Activated CD8-positive, alpha-beta T cell treated with anti-CD3 and anti-CD28 coated beads for 36 hours (primary cell): ENCODE measurements at regions not wholly inside any gene's neighbourhood (a gene's known extent, or its start where the extent isn't known, plus 50 kb on each side); places are given as distances from the start of the nearest gene placed in this dataset.
"Not testable (repeated sequence)": the region's sequence is repeated elsewhere in the genome, so short reads cannot be mapped to it uniquely, and the experiment has no call there.

Experiments used
- ATAC-seq: fragments of 200-7000 bp; cut with Tn5 transposase; one replicate; pipeline ENCODE4 v1.10.0; 2021; ENCODE audit warnings: mild to moderate bottlenecking, moderate library complexity
- CTCF ChIA-PET: fragments of 350-600 bp; sonication (Branson Sonifier 250); formaldehyde crosslinking; loops from one replicate; lab custom pipeline; 2021; ENCODE audit warnings: antibody characterized with exemption; lab: Charles Lee
- POLR2A ChIA-PET: fragments of 350-600 bp; sonication (Branson Sonifier 250); formaldehyde crosslinking; loops from one replicate; lab custom pipeline; 2021; ENCODE audit warnings: antibody characterized with exemption; lab: Charles Lee
- DNase-seq: peaks from one replicate; pipeline ENCODE4 v3.0.0-alpha.2; 2020
- H3K27ac Mint-ChIP-seq: one replicate; pipeline ENCODE4 v1.8.0; 2021; ENCODE audit warnings: mild to moderate bottlenecking, mixed read lengths
- H3K27me3 Mint-ChIP-seq: one replicate; pipeline ENCODE4 v1.8.0; 2021; ENCODE audit warnings: mixed read lengths
- H3K36me3 Mint-ChIP-seq: one replicate; pipeline ENCODE4 v1.8.0; 2021; ENCODE audit warnings: low read depth, mixed read lengths
- H3K4me1 Mint-ChIP-seq: one replicate; pipeline ENCODE4 v1.8.0; 2021; ENCODE audit warnings: low read depth, mixed read lengths
- H3K4me3 Mint-ChIP-seq: one replicate; pipeline ENCODE4 v1.8.0; 2021; ENCODE audit warnings: mild to moderate bottlenecking, moderate library complexity, mixed read lengths
- H3K9me3 Mint-ChIP-seq: one replicate; pipeline ENCODE4 v1.8.0; 2021; ENCODE audit warnings: mixed read lengths
- intact Hi-C: fragments of 100-400 bp; cut with micrococcal nuclease; formaldehyde crosslinking; loops from one replicate; pipeline ENCODE4 v1.10.0; 2022
- TF ChIP-seq, protein P1 (sequence below): fragments of 200-600 bp; IDR thresholded peaks from one replicate; pipeline ENCODE4 v1.8.0; 2022; ENCODE audit warnings: antibody characterized with exemption, mild to moderate bottlenecking

GRCh38 chr4:107492566-107492965, 227.5 kb downstream of the PAPSS1 start:
- intact Hi-C loops, result no loop called here
- ChIA-PET POLR2A (no interaction called here), CTCF (no interaction called here)
- DNase-seq (no peak), ATAC-seq (no peak)
- Mint-ChIP-seq H3K9me3 (no peaks in the 10 kb centered on the region), H3K27me3 (no peaks in the 10 kb centered on the region), H3K36me3 (no peaks in the 10 kb centered on the region), H3K4me1 (no peaks in the 10 kb centered on the region), H3K27ac (no peak overlapping the region), H3K4me3 (no peak overlapping the region)
- TF ChIP-seq, protein P1, sequence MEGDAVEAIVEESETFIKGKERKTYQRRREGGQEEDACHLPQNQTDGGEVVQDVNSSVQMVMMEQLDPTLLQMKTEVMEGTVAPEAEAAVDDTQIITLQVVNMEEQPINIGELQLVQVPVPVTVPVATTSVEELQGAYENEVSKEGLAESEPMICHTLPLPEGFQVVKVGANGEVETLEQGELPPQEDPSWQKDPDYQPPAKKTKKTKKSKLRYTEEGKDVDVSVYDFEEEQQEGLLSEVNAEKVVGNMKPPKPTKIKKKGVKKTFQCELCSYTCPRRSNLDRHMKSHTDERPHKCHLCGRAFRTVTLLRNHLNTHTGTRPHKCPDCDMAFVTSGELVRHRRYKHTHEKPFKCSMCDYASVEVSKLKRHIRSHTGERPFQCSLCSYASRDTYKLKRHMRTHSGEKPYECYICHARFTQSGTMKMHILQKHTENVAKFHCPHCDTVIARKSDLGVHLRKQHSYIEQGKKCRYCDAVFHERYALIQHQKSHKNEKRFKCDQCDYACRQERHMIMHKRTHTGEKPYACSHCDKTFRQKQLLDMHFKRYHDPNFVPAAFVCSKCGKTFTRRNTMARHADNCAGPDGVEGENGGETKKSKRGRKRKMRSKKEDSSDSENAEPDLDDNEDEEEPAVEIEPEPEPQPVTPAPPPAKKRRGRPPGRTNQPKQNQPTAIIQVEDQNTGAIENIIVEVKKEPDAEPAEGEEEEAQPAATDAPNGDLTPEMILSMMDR, result no peak

GRCh38 chr4:107490116-107490515, 229.9 kb downstream of the PAPSS1 start:
- intact Hi-C loops, result no loop called here
- TF ChIP-seq, protein P1, result no peak
- POLR2A ChIA-PET, result no interaction called here
- CTCF ChIA-PET, result no interaction called here
- H3K4me1 Mint-ChIP-seq, result no peaks in the 10 kb centered on the region
- no peak overlapping the region for H3K4me3 Mint-ChIP-seq
- no peaks in the 10 kb centered on the region for H3K36me3 Mint-ChIP-seq
- H3K27ac Mint-ChIP-seq, result no peak overlapping the region
- H3K9me3 Mint-ChIP-seq, result no peaks in the 10 kb centered on the region
- H3K27me3 Mint-ChIP-seq, result no peaks in the 10 kb centered on the region
- ATAC-seq (no peak), DNase-seq (no peak)

DNA sequence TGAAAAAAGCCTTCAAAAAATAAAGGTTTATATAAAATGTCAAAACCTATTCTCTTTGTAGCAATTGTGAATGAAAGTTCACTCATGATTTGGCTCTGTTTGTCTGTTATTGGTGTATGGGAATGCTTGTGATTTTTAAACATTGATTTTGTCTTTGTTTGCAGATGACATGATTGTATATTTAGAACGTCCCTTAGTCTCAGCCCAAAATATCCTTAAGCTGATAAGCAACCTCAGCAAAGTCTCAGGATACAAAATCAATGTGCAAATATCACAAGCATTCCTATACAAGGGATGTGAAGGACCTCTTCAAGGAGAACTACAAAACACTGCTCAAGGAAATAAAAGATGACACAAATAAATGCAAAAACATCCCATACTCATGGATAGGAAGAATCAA, 236.4 kb downstream of the PAPSS1 start:
- H3K27ac Mint-ChIP-seq, ATAC-seq, H3K4me3 Mint-ChIP-seq, H3K4me1 Mint-ChIP-seq, intact Hi-C loops, H3K27me3 Mint-ChIP-seq, CTCF ChIA-PET, POLR2A ChIA-PET, H3K36me3 Mint-ChIP-seq, DNase-seq: not testable (repeated sequence)
- peaks cover 18% of the 10 kb centered on the region for H3K9me3 Mint-ChIP-seq

DNA sequence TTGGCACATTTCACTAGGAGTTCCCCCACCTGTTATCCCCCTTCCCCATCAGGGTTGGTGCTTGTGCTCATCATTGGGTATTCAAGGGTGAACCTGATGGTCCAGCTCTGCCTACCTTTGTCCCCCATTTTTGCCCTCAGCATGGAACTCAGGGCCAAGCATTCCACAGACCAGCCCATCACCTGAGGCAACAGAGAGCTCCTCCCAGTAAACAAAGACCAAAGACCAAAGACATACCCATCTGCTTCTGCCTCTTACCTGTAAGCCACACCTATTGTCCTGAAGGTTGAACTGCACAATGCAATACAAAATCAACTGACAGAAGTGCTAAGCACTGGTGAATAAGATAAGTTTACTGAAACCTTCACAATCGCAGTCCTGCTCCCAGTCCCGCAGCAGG, 237.5 kb downstream of the PAPSS1 start:
- CTCF ChIA-PET, result no interaction called here
- no peak overlapping the region for H3K4me3 Mint-ChIP-seq
- POLR2A ChIA-PET, result no interaction called here
- H3K27me3 Mint-ChIP-seq, result no peaks in the 10 kb centered on the region
- no peak overlapping the region for H3K27ac Mint-ChIP-seq
- DNase-seq, result no peak
- intact Hi-C loops, result no loop called here
- ATAC-seq, result no peak
- H3K4me1 Mint-ChIP-seq, result no peaks in the 10 kb centered on the region
- H3K36me3 Mint-ChIP-seq, result no peaks in the 10 kb centered on the region
- TF ChIP-seq, protein P1, result no peak
- peaks cover 18% of the 10 kb centered on the region for H3K9me3 Mint-ChIP-seq

DNA sequence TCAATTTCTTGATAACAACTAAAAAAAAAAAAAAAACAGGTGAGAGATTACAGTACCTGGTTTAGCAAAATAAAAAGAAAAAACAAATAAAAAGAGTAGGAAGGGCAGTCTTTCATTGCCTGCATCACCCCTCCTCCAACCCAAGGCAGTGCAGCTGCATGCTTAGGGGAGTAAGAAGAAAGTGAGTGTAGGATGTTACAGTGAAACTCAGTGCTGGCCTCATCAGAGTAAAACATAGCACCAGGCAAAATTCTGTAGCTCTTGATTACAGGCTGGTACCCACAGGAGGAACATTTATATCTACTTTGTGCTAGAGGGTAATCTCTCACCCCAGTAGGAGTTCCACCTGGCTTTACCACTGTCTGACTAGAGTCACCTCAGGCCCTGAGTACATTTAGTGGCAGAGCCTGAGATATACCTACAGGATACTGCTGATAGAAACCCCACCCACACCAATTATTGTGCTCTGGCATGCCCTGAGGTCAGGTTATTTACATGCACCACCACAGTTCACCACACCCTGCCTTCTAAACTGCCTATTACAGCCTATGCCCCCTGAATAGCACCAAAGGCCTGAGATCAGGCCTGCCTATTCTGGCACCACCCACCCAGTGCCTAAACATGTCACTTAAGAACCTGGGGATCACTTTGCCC, 241.6 kb downstream of the PAPSS1 start:
- intact Hi-C loops, result no loop called here
- peaks cover 11% of the 10 kb centered on the region for H3K9me3 Mint-ChIP-seq
- ChIA-PET CTCF (no interaction called here), POLR2A (no interaction called here)
- peaks cover 2% of the 10 kb centered on the region for H3K27me3 Mint-ChIP-seq
- TF ChIP-seq, protein P1, result no peak
- H3K4me3 Mint-ChIP-seq, result no peak overlapping the region
- no peaks in the 10 kb centered on the region for H3K36me3 Mint-ChIP-seq
- H3K4me1 Mint-ChIP-seq, result no peaks in the 10 kb centered on the region
- DNase-seq (no peak), ATAC-seq (no peak)
- H3K27ac Mint-ChIP-seq, result no peak overlapping the region

GRCh38 chr4:107473126-107473525, 246.9 kb downstream of the PAPSS1 start:
- Mint-ChIP-seq H3K36me3 (no peaks in the 10 kb centered on the region), H3K9me3 (no peaks in the 10 kb centered on the region), H3K4me1 (no peaks in the 10 kb centered on the region), H3K27ac (no peak overlapping the region), H3K27me3 (peaks cover 2% of the 10 kb centered on the region), H3K4me3 (no peak overlapping the region)
- ATAC-seq, result no peak
- TF ChIP-seq, protein P1, result no peak
- CTCF ChIA-PET, result no interaction called here
- POLR2A ChIA-PET, result no interaction called here
- intact Hi-C loops, result no loop called here
- DNase-seq, result no peak
